ENCODE measurements at regions not wholly inside any gene's neighbourhood (a gene's known extent, or its start where the extent isn't known, plus 50 kb on each side); places are given as distances from the start of the nearest gene placed in this dataset.

DNA sequence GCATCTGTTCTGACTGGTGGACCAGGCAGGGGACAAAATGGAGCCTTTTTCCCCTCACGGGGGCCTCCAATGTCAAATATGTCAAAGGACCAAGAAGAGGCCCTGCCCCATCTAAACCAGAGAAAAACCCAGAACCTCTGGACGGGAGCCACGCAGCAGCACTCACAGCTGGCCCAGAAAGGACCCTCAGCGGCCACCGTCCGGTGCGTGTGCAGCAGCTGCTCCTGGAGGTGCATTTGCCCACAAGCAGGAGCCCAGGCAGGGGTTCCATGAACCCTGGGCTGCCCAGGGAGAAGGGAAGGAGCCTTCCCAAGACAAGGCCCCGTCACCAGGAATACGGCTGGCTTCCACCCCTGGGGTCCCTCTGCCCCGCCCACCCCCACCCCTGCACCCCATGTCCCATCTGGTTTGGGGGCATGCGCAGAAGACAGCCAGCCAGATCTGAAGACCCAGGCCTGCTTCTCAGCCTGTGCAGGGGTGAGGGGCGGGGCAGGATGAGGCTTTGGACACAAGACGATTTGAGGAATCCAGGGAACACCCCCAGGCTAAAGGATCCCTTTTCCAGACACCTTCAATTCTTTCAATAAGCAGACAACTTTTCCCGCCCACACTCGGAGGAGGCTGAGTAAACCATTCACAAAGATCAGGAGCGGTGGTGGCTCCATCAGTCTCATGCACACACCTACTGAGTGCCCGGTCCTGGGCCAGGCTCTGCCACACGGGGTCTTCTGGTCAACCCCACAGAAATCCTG, 423.1 kb downstream of the SHANK2 start:
- Histone ChIP-seq H3K9ac (ENCODE audit: low read depth in 1 of 2, low read length in 2 of 2) (no peak overlapping the region), H3K27me3 (ENCODE audit: control insufficient read depth in 4 of 4, insufficient read depth in 4 of 4, low read length in 3 of 4) (no peaks in the 10 kb centered on the region), H3K27ac (ENCODE audit: low read depth in 1 of 2, low read length in 2 of 2) (no peak overlapping the region), H3K36me3 (ENCODE audit: control insufficient read depth in 4 of 4, insufficient read depth in 3 of 4, low read depth in 1 of 4, low read length in 3 of 4) (peaks cover 0 to 2% (median 0%) of the 10 kb centered on the region in 4 donors), H3K9me3 (ENCODE audit: control insufficient read depth in 4 of 4, low read length in 3 of 4) (no peaks in the 10 kb centered on the region), H3K4me3 (ENCODE audit: low read depth in 1 of 3, low read length in 3 of 3) (no peak overlapping the region), H3K4me1 (ENCODE audit: control insufficient read depth in 4 of 4, insufficient read depth in 4 of 4, low read length in 3 of 4) (no peaks in the 10 kb centered on the region)
- TF ChIP-seq, protein P1, sequence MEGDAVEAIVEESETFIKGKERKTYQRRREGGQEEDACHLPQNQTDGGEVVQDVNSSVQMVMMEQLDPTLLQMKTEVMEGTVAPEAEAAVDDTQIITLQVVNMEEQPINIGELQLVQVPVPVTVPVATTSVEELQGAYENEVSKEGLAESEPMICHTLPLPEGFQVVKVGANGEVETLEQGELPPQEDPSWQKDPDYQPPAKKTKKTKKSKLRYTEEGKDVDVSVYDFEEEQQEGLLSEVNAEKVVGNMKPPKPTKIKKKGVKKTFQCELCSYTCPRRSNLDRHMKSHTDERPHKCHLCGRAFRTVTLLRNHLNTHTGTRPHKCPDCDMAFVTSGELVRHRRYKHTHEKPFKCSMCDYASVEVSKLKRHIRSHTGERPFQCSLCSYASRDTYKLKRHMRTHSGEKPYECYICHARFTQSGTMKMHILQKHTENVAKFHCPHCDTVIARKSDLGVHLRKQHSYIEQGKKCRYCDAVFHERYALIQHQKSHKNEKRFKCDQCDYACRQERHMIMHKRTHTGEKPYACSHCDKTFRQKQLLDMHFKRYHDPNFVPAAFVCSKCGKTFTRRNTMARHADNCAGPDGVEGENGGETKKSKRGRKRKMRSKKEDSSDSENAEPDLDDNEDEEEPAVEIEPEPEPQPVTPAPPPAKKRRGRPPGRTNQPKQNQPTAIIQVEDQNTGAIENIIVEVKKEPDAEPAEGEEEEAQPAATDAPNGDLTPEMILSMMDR (IDR thresholded peaks at IDR 0.05; ENCODE audit: low read depth, low read length, missing input control): no peak
- no peak for TF ChIP-seq SP1 (IDR thresholded peaks at IDR 0.05)
- TF ChIP-seq EGR1 (IDR thresholded peaks at IDR 0.05; ENCODE audit: low read depth in 2 of 2): no peak
- TF ChIP-seq HNF4A (conservative IDR thresholded peaks at IDR 0.05): no peak
- TF ChIP-seq TAF1 (conservative IDR thresholded peaks at IDR 0.05): no peak
- no peak for TF ChIP-seq ATF3 (IDR thresholded peaks at IDR 0.05)
- TF ChIP-seq RXRA (IDR thresholded peaks at IDR 0.05): no peak
- TF ChIP-seq JUND (IDR thresholded peaks at IDR 0.05): no peak
- TF ChIP-seq YY1 (IDR thresholded peaks at IDR 0.05): no peak
- TF ChIP-seq, protein P2, sequence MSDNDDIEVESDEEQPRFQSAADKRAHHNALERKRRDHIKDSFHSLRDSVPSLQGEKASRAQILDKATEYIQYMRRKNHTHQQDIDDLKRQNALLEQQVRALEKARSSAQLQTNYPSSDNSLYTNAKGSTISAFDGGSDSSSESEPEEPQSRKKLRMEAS (IDR thresholded peaks at IDR 0.05): no peak
- TF ChIP-seq FOXA1 (IDR thresholded peaks at IDR 0.05): no peak
- no peak for TF ChIP-seq HNF4G (IDR thresholded peaks at IDR 0.05)
- no peak for TF ChIP-seq RAD21 (IDR thresholded peaks at IDR 0.05)
- TF ChIP-seq GABPA (IDR thresholded peaks at IDR 0.05 in 1 of 2, conservative IDR thresholded peaks at IDR 0.05 in 1 of 2): no peak
- TF ChIP-seq FOXA2 (IDR thresholded peaks at IDR 0.05): no peak
- TF ChIP-seq, protein P3, sequence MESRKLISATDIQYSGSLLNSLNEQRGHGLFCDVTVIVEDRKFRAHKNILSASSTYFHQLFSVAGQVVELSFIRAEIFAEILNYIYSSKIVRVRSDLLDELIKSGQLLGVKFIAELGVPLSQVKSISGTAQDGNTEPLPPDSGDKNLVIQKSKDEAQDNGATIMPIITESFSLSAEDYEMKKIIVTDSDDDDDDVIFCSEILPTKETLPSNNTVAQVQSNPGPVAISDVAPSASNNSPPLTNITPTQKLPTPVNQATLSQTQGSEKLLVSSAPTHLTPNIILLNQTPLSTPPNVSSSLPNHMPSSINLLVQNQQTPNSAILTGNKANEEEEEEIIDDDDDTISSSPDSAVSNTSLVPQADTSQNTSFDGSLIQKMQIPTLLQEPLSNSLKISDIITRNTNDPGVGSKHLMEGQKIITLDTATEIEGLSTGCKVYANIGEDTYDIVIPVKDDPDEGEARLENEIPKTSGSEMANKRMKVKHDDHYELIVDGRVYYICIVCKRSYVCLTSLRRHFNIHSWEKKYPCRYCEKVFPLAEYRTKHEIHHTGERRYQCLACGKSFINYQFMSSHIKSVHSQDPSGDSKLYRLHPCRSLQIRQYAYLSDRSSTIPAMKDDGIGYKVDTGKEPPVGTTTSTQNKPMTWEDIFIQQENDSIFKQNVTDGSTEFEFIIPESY (IDR thresholded peaks at IDR 0.05): no peak
- TF ChIP-seq NR2F2 (IDR thresholded peaks at IDR 0.05): no peak
- TF ChIP-seq REST (IDR thresholded peaks at IDR 0.05): no peak
- 91% methylated on average over 18 of the region's 18 CpGs for WGBS
- DNase-seq (ENCODE audit: low spot score): no peak

All from liver (tissue), 8 donors.